ENCODE measurements at regions not wholly inside any gene's neighbourhood (a gene's known extent, or its start where the extent isn't known, plus 50 kb on each side); places are given as distances from the start of the nearest gene placed in this dataset.

GRCh38 chr12:19890024-19890423, 450.7 kb downstream of the AEBP2 start:
- TF ChIP-seq POLR2AphosphoS5 (IDR thresholded peaks at IDR 0.05) (no peak), CTCF (IDR thresholded peaks at IDR 0.05) (no peak), EP300 (IDR thresholded peaks at IDR 0.05) (no peak), POLR2A (IDR thresholded peaks at IDR 0.05) (no peak)

All from suprapubic skin (tissue), 4 donors.